H9 (cell line): ENCODE measurements at regions not wholly inside any gene's neighbourhood (a gene's known extent, or its start where the extent isn't known, plus 50 kb on each side); places are given as distances from the start of the nearest gene placed in this dataset.

Source experiments
- DNase-seq: peaks from one replicate; pipeline ENCODE4 v3.0.0-alpha.2; 2017
- H2AFZ ChIP-seq: one replicate; pipeline ENCODE4 v1.6.1; 2013; ENCODE audit warnings: mild to moderate bottlenecking, low read length, control low read depth, moderate library complexity
- H2AK5ac ChIP-seq: 2 replicates; pipeline ENCODE4 v1.6.1; 2013; ENCODE audit warnings: low read length, control low read depth, mixed read lengths; ENCODE audit not compliant: insufficient read length
- H2BK120ac ChIP-seq: one replicate; pipeline ENCODE4 v1.6.1; 2013; ENCODE audit warnings: low read depth, mild to moderate bottlenecking, low read length, control low read depth, inconsistent platforms; ENCODE audit not compliant: poor library complexity, severe bottlenecking
- H2BK12ac ChIP-seq: 2 replicates; pipeline ENCODE4 v1.6.1; 2013; ENCODE audit warnings: low read length, control low read depth, mixed read lengths, low read depth; ENCODE audit not compliant: insufficient read length
- H2BK15ac ChIP-seq: 2 replicates; pipeline ENCODE4 v1.6.1; 2013; ENCODE audit warnings: low read depth, low read length, control low read depth
- H2BK20ac ChIP-seq: one replicate; pipeline ENCODE4 v1.6.1; 2013; ENCODE audit warnings: low read depth, mild to moderate bottlenecking, low read length, control low read depth, inconsistent platforms; ENCODE audit not compliant: poor library complexity, severe bottlenecking
- H2BK5ac ChIP-seq: 2 replicates; pipeline ENCODE4 v1.6.1; 2013; ENCODE audit warnings: low read length, control low read depth, mixed read lengths; ENCODE audit not compliant: insufficient read length
- H3K14ac ChIP-seq: 2 replicates; pipeline ENCODE4 v1.6.1; 2013; ENCODE audit warnings: low read length, control low read depth; ENCODE audit not compliant: insufficient read depth
- H3K18ac ChIP-seq: 2 replicates; pipeline ENCODE4 v1.6.1; 2013; ENCODE audit warnings: low read depth, mild to moderate bottlenecking, mixed read lengths, low read length, control low read depth; ENCODE audit not compliant: insufficient read length
- H3K23ac ChIP-seq: 2 replicates; pipeline ENCODE4 v1.6.1; 2013; ENCODE audit warnings: low read length, control low read depth, mixed read lengths, low read depth; ENCODE audit not compliant: insufficient read length
- H3K23me2 ChIP-seq: 2 replicates; pipeline ENCODE4 v1.6.1; 2013; ENCODE audit warnings: low read depth, mild to moderate bottlenecking, mixed read lengths, low read length, control low read depth; ENCODE audit not compliant: insufficient read length, poor library complexity, severe bottlenecking
- H3K27ac ChIP-seq: 2 replicates; pipeline ENCODE4 v1.5.1; 2013; ENCODE audit warnings: low read length, control low read depth, mixed read lengths, low read depth; ENCODE audit not compliant: insufficient read length
- H3K27me3 ChIP-seq: 2 replicates; pipeline ENCODE4 v1.6.1; 2013; ENCODE audit warnings: low read length, control low read depth, inconsistent platforms; ENCODE audit not compliant: insufficient read depth
- H3K4ac ChIP-seq: 2 replicates; pipeline ENCODE4 v1.6.1; 2013; ENCODE audit warnings: low read depth, mild to moderate bottlenecking, control low read depth, inconsistent platforms, low read length, moderate library complexity
- H3K4me1 ChIP-seq: 2 replicates; pipeline ENCODE4 v1.6.1; 2013; ENCODE audit warnings: low read length, control low read depth, inconsistent platforms; ENCODE audit not compliant: insufficient read depth
- H3K4me2 ChIP-seq: 2 replicates; pipeline ENCODE4 v1.6.1; 2013; ENCODE audit warnings: low read length, control low read depth, mixed read lengths; ENCODE audit not compliant: insufficient read length, insufficient read depth
- H3K56ac ChIP-seq: 2 replicates; pipeline ENCODE4 v1.6.1; 2013; ENCODE audit warnings: low read depth, mild to moderate bottlenecking, mixed read lengths, low read length, control low read depth; ENCODE audit not compliant: insufficient read length
- H3K79me1 ChIP-seq: 2 replicates; pipeline ENCODE4 v1.6.1; 2013; ENCODE audit warnings: low read depth, mild to moderate bottlenecking, moderate library complexity, low read length, control low read depth, inconsistent platforms; ENCODE audit not compliant: insufficient read depth, poor library complexity, severe bottlenecking
- H3K79me2 ChIP-seq: 2 replicates; pipeline ENCODE4 v1.6.1; 2013; ENCODE audit warnings: low read length, control low read depth, inconsistent platforms; ENCODE audit not compliant: insufficient read depth
- H3K9ac ChIP-seq: 2 replicates; pipeline ENCODE4 v1.6.1; 2013; ENCODE audit warnings: low read length, control low read depth, mixed read lengths; ENCODE audit not compliant: insufficient read length; ENCODE audit errors: extremely low read depth
- H3K9me3 ChIP-seq: one replicate; pipeline ENCODE4 v1.6.1; 2013; ENCODE audit warnings: low read depth, low read length, inconsistent platforms; ENCODE audit not compliant: control insufficient read depth
- H3T11ph ChIP-seq: one replicate; pipeline ENCODE4 v1.6.1; 2013; ENCODE audit warnings: mild to moderate bottlenecking, low read length, control low read depth, inconsistent platforms
- H4K20me1 ChIP-seq: one replicate; pipeline ENCODE4 v1.6.1; 2013; ENCODE audit not compliant: control insufficient read depth, insufficient read length, insufficient read depth
- H4K5ac ChIP-seq: 2 replicates; pipeline ENCODE4 v1.6.1; 2013; ENCODE audit warnings: low read depth, mild to moderate bottlenecking, mixed read lengths, low read length, control low read depth; ENCODE audit not compliant: insufficient read length
- H4K8ac ChIP-seq: replicated peaks from 2 replicates; pipeline ENCODE4 v1.6.1; 2013; ENCODE audit warnings: low read length, control low read depth, mixed read lengths, low read depth; ENCODE audit not compliant: insufficient read length
- H4K91ac ChIP-seq: 2 replicates; pipeline ENCODE4 v1.6.1; 2013; ENCODE audit warnings: low read depth, mild to moderate bottlenecking, moderate library complexity, mixed read lengths, low read length, control low read depth; ENCODE audit not compliant: insufficient read length
- H3K27ac Mint-ChIP-seq, 3 experiments: 2 replicates in 2 of 3; 3 replicates in 1 of 3; pipeline ENCODE4 v1.8.0; 2020 to 2021; ENCODE audit warnings: mixed read lengths in 3 of 3, mild to moderate bottlenecking in 1 of 3, moderate library complexity in 1 of 3
- H3K27me3 Mint-ChIP-seq: 2 replicates; pipeline ENCODE4 v1.8.0; 2021; ENCODE audit warnings: low read depth, mild to moderate bottlenecking, moderate library complexity, mixed read lengths
- H3K36me3 Mint-ChIP-seq, 3 experiments: 2 replicates in 2 of 3; 3 replicates in 1 of 3; pipeline ENCODE4 v1.8.0; 2020 to 2021; ENCODE audit warnings: low read depth in 3 of 3, mixed read lengths in 3 of 3; ENCODE audit not compliant: insufficient read depth in 1 of 3
- H3K4me1 Mint-ChIP-seq, 2 experiments: 2 replicates each; pipeline ENCODE4 v1.8.0; 2020; ENCODE audit warnings: mixed read lengths in 2 of 2
- H3K4me3 Mint-ChIP-seq, 2 experiments: 2 replicates in 1 of 2; 3 replicates in 1 of 2; pipeline ENCODE4 v1.8.0; 2020 to 2021; ENCODE audit warnings: mild to moderate bottlenecking in 2 of 2, mixed read lengths in 2 of 2, moderate library complexity in 1 of 2
- H3K9me3 Mint-ChIP-seq, 2 experiments: 2 replicates in 1 of 2; 3 replicates in 1 of 2; pipeline ENCODE4 v1.8.0; 2020; ENCODE audit warnings: mild to moderate bottlenecking in 2 of 2, mixed read lengths in 2 of 2, moderate library complexity in 1 of 2
- CTCF ChIP-seq: fragments of 200-600 bp; sonication (generic); conservative IDR thresholded peaks from 3 replicates; pipeline ENCODE4 v1.8.0; 2021; ENCODE audit warnings: antibody characterized with exemption, mild to moderate bottlenecking
- WGBS: extraction: QIAGEN DNeasy Blood & Tissue Kit; methylation state at CpG from one replicate; pipeline ENCODE4 v1.1.7; 2013; ENCODE audit warnings: missing lambda C conversion rate, low lambda C conversion rate, mixed read lengths; ENCODE audit not compliant: insufficient read length; ENCODE audit errors: extremely low coverage; 5-methylcytosine and 5-hydroxymethylcytosine counted together

DNA sequence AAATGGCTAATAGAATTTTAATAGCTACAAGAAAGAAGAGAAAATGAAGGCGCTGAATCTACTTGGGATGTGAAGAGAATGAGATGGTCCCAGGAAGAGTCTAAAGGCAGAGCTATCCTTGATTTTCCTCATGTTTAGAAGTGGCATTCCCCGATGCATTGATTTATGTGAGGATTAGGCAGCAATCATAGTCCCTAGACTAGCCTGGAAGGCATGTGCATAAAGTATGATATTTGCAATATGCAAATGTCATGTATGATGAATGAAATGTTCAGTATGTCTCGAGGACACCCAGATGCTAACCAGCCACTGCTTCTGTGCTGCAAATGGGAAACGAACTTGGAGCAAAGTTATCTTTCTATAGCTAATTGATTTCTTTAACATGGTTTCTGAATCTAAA, 641.5 kb upstream of the PLXNA2 start:
- H3K56ac ChIP-seq, result no peak overlapping the region
- H2BK12ac ChIP-seq, result no peak overlapping the region
- no peaks in the 10 kb centered on the region for H3K36me3 Mint-ChIP-seq
- H2BK5ac ChIP-seq, result no peak overlapping the region
- WGBS, result no CpG with 5 or more reads among the region's 4 CpGs
- H3K27me3 Mint-ChIP-seq, result no peaks in the 10 kb centered on the region
- H3K4me1 Mint-ChIP-seq, result no peaks in the 10 kb centered on the region
- DNase-seq, result no peak
- H3K23me2 ChIP-seq, result no peaks in the 10 kb centered on the region
- no peaks in the 10 kb centered on the region for H3K79me1 ChIP-seq
- no peak overlapping the region for H2BK15ac ChIP-seq
- TF ChIP-seq CTCF, result no peak
- H3K27ac ChIP-seq, result no peak overlapping the region
- H2AFZ ChIP-seq, result no peak overlapping the region
- H4K91ac ChIP-seq, result no peak overlapping the region
- no peak overlapping the region for H3K4ac ChIP-seq
- no peak overlapping the region for H3K4me2 ChIP-seq
- no peak overlapping the region for H3K27ac Mint-ChIP-seq
- no peak overlapping the region for H2AK5ac ChIP-seq
- no peaks in the 10 kb centered on the region for H3K4me1 ChIP-seq
- H4K20me1 ChIP-seq, result no peaks in the 10 kb centered on the region
- H4K8ac ChIP-seq, result no peak overlapping the region
- no peak overlapping the region for H3T11ph ChIP-seq
- H4K5ac ChIP-seq, result no peak overlapping the region
- no peak overlapping the region for H3K4me3 Mint-ChIP-seq
- H2BK20ac ChIP-seq, result no peak overlapping the region
- H2BK120ac ChIP-seq, result no peak overlapping the region
- H3K14ac ChIP-seq, result no peak overlapping the region
- no peaks in the 10 kb centered on the region for H3K9me3 Mint-ChIP-seq
- no peaks in the 10 kb centered on the region for H3K9me3 ChIP-seq
- H3K79me2 ChIP-seq, result no peaks in the 10 kb centered on the region
- H3K23ac ChIP-seq, result no peak overlapping the region
- no peak overlapping the region for H3K18ac ChIP-seq
- no peaks in the 10 kb centered on the region for H3K27me3 ChIP-seq
- H3K9ac ChIP-seq, result no peak overlapping the region
